DMS 273 (cell line): ENCODE measurements at regions not wholly inside any gene's neighbourhood (a gene's known extent, or its start where the extent isn't known, plus 50 kb on each side); places are given as distances from the start of the nearest gene placed in this dataset.
A peak's percentile ranks its signal among the peaks of the same experiment; 100 is the strongest.

Experiments used
- DNase-seq: peaks from one replicate; lab custom pipeline; 2025; ENCODE audit not compliant: unreplicated experiment; lab: John Stamatoyannopoulos, UW

- no peak for DNase-seq
These were observed 257.6 kb upstream of the ZPLD1 start for GRCh38 chr3:102177075-102177755.

- DNase-seq = no peak
These were observed 256.0 kb upstream of the ZPLD1 start for GRCh38 chr3:102178817-102179216.

GRCh38 chr3:102179326-102180177 lies 255.3 kb upstream of the ZPLD1 start:
- DNase-seq = no peak

- DNase-seq = no peak
These were observed 254.4 kb upstream of the ZPLD1 start for GRCh38 chr3:102180280-102180931.

- peak; percentile 39 for DNase-seq
These were observed 253.5 kb upstream of the ZPLD1 start for GRCh38 chr3:102181175-102181920.

- DNase-seq = peak; percentile 28
These were observed 252.7 kb upstream of the ZPLD1 start for GRCh38 chr3:102182162-102182561.

- DNase-seq = no peak
These were observed 251.6 kb upstream of the ZPLD1 start for GRCh38 chr3:102183186-102183585.

GRCh38 chr3:102183623-102184022 lies 251.2 kb upstream of the ZPLD1 start:
- no peak for DNase-seq

- DNase-seq = no peak
These were observed 245.3 kb upstream of the ZPLD1 start for GRCh38 chr3:102189541-102189940.

- no peak for DNase-seq
These were observed 244.7 kb upstream of the ZPLD1 start for GRCh38 chr3:102189956-102190723.

- no peak for DNase-seq
These were observed 242.2 kb upstream of the ZPLD1 start for GRCh38 chr3:102192575-102192974.

GRCh38 chr3:102193255-102193654 lies 241.6 kb upstream of the ZPLD1 start:
- DNase-seq = no peak

- DNase-seq = no peak
These were observed 240.8 kb upstream of the ZPLD1 start for GRCh38 chr3:102194001-102194400.

- DNase-seq = no peak
These were observed 240.1 kb upstream of the ZPLD1 start for GRCh38 chr3:102194760-102195159.

- DNase-seq = peak; percentile 35
These were observed 239.4 kb upstream of the ZPLD1 start for GRCh38 chr3:102195198-102195948.

GRCh38 chr3:102200126-102200525 lies 234.7 kb upstream of the ZPLD1 start:
- no peak for DNase-seq

- DNase-seq = no peak
These were observed 234.3 kb upstream of the ZPLD1 start for GRCh38 chr3:102200560-102200959.

- no peak for DNase-seq
These were observed 229.2 kb upstream of the ZPLD1 start for GRCh38 chr3:102205647-102206046.

GRCh38 chr3:102206511-102207031 lies 228.2 kb upstream of the ZPLD1 start:
- DNase-seq = peak; percentile 81
